Neural progenitor cell (in vitro differentiated cells): ENCODE measurements at regions not wholly inside any gene's neighbourhood (a gene's known extent, or its start where the extent isn't known, plus 50 kb on each side); places are given as distances from the start of the nearest gene placed in this dataset.

ENCODE experiments used
- CTCF ChIP-seq: fragments of 200-600 bp; sonication (generic); IDR thresholded peaks from 2 replicates; pipeline ENCODE4 v1.5.1; 2017; ENCODE audit warnings: antibody characterized with exemption, mild to moderate bottlenecking
- EZH2 ChIP-seq: fragments of 200-600 bp; sonication (generic); IDR thresholded peaks from 2 replicates; pipeline ENCODE4 v1.6.1; 2017; ENCODE audit warnings: antibody characterized with exemption, mild to moderate bottlenecking, moderate library complexity

GRCh38 chr13:99124046-99124400 is 76.6 kb upstream of the UBAC2 start:
- TF ChIP-seq CTCF (no peak), EZH2 (no peak)
